ENCODE measurements at regions not wholly inside any gene's neighbourhood (a gene's known extent, or its start where the extent isn't known, plus 50 kb on each side); places are given as distances from the start of the nearest gene placed in this dataset.

DNA sequence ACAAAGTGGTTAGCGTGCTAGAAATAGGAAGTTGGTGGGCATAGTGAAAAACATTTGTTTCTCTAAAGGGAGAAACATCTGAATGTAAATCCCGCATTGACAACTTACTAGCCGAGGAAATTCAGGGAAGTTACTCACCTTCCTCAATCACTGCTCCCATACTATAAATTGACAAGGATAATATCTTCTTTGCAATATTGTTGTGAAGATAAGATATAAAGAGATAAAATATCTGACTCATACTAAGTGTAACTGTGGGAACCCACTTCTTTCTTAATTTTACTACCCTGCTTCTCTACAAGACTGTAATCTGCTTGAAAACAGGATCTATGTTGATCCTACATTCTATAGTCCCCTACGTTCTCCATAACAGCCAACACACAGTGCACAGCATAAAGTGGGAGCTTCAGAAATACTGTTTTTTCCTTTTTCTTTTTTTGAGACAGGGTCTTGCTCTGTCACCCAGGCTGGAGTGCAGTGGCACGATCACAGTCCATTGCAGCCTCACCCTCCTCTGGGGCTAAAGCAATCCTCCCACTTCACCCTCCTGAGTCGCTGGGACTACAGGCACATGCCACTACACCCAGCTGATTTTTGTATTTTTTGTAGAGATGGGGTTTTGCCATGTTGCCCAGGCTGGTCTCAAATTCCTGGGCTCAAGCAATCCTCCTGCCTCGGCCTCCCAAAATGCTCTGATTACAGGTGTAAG is 57.4 kb upstream of the C1orf21 start:
- H3K27me3 ChIP-seq (ENCODE audit: control insufficient read depth, insufficient read depth, low read length) = no peaks in the 10 kb centered on the region
- DNase-seq = no peak
- intact Hi-C loops (cut with DNase I) = no loop called here
- no peaks in the 10 kb centered on the region for H3K36me3 ChIP-seq (ENCODE audit: control insufficient read depth in 2 of 3, insufficient read depth in 3 of 3, low read length in 3 of 3)
- H3K4me1 ChIP-seq (ENCODE audit: control insufficient read depth in 2 of 3, insufficient read depth in 2 of 3, low read depth in 1 of 3, low read length in 3 of 3) = peaks cover 0 to 5% (median 0%) of the 10 kb centered on the region in 3 donors
- H3K4me3 ChIP-seq (ENCODE audit: low read length in 3 of 3) = no peak overlapping the region
- no peaks in the 10 kb centered on the region for H3K9me3 ChIP-seq (ENCODE audit: control insufficient read depth in 2 of 3, insufficient read depth in 1 of 3, low read length in 3 of 3)
- no peak for FAIRE-seq
- H3K27ac ChIP-seq (ENCODE audit: low read depth in 2 of 2, low read length in 2 of 2) = no peak overlapping the region
- TF ChIP-seq CTCF (IDR thresholded peaks at IDR 0.05; ENCODE audit: borderline replicate concordance, extremely low read depth, insufficient read depth) = no peak
- no peak overlapping the region for H3K9ac ChIP-seq (ENCODE audit: low read length in 3 of 3)

GRCh38 chr1:184329962-184330868 is 56.6 kb upstream of the C1orf21 start:
- no peak for TF ChIP-seq CTCF (IDR thresholded peaks at IDR 0.05; ENCODE audit: borderline replicate concordance, extremely low read depth, insufficient read depth)
- no peaks in the 10 kb centered on the region for H3K36me3 ChIP-seq (ENCODE audit: control insufficient read depth in 2 of 3, insufficient read depth in 3 of 3, low read length in 3 of 3)
- peaks cover 0 to 5% (median 0%) of the 10 kb centered on the region in 3 donors for H3K4me1 ChIP-seq (ENCODE audit: control insufficient read depth in 2 of 3, insufficient read depth in 2 of 3, low read depth in 1 of 3, low read length in 3 of 3)
- H3K9me3 ChIP-seq (ENCODE audit: control insufficient read depth in 2 of 3, insufficient read depth in 1 of 3, low read length in 3 of 3) = no peaks in the 10 kb centered on the region
- no peaks in the 10 kb centered on the region for H3K27me3 ChIP-seq (ENCODE audit: control insufficient read depth, insufficient read depth, low read length)
- no peak overlapping the region for H3K9ac ChIP-seq (ENCODE audit: low read length in 3 of 3)
- H3K4me3 ChIP-seq (ENCODE audit: low read length in 3 of 3) = no peak overlapping the region
- peak in 3 of 5 donors; percentile 10 to 65 (median 16) for DNase-seq
- intact Hi-C loops (cut with DNase I) = no loop called here
- H3K27ac ChIP-seq (ENCODE audit: low read depth in 2 of 2, low read length in 2 of 2) = no peak overlapping the region
- no peak for FAIRE-seq

- Histone ChIP-seq H3K36me3 (ENCODE audit: control insufficient read depth in 2 of 3, insufficient read depth in 3 of 3, low read length in 3 of 3) (no peaks in the 10 kb centered on the region), H3K9me3 (ENCODE audit: control insufficient read depth in 2 of 3, insufficient read depth in 1 of 3, low read length in 3 of 3) (no peaks in the 10 kb centered on the region), H3K27me3 (ENCODE audit: control insufficient read depth, insufficient read depth, low read length) (no peaks in the 10 kb centered on the region), H3K27ac (ENCODE audit: low read depth in 2 of 2, low read length in 2 of 2) (no peak overlapping the region), H3K4me1 (ENCODE audit: control insufficient read depth in 2 of 3, insufficient read depth in 2 of 3, low read depth in 1 of 3, low read length in 3 of 3) (peaks cover 0 to 5% (median 0%) of the 10 kb centered on the region in 3 donors), H3K4me3 (ENCODE audit: low read length in 3 of 3) (no peak overlapping the region), H3K9ac (ENCODE audit: low read length in 3 of 3) (no peak overlapping the region)
- DNase-seq (no peak), FAIRE-seq (no peak)
- intact Hi-C loops (cut with DNase I) = no loop called here
- no peak for TF ChIP-seq CTCF (IDR thresholded peaks at IDR 0.05; ENCODE audit: borderline replicate concordance, extremely low read depth, insufficient read depth)
Observed at GRCh38 chr1:184330875-184331274, 56.0 kb upstream of the C1orf21 start.

Data from kidney (tissue), 13 donors.